CD4-positive, alpha-beta T cell (primary cell): ENCODE measurements at regions not wholly inside any gene's neighbourhood (a gene's known extent, or its start where the extent isn't known, plus 50 kb on each side); places are given as distances from the start of the nearest gene placed in this dataset.

ENCODE experiments used
- ATAC-seq: fragments of 200-7000 bp; cut with Tn5 transposase; one replicate; pipeline ENCODE4 v1.10.0; 2022; ENCODE audit warnings: mild to moderate bottlenecking; ENCODE audit not compliant: poor library complexity
- CTCF ChIA-PET: fragments of 350-600 bp; sonication (Branson Sonifier 250); formaldehyde crosslinking; loops from one replicate; lab custom pipeline; 2021; ENCODE audit warnings: antibody characterized with exemption, inconsistent platforms; lab: Charles Lee
- POLR2A ChIA-PET: fragments of 350-600 bp; sonication (Branson Sonifier 250); formaldehyde crosslinking; loops from one replicate; lab custom pipeline; 2021; ENCODE audit warnings: antibody characterized with exemption, inconsistent platforms; lab: Charles Lee
- DNase-seq, 14 experiments: peaks; one replicate each; pipeline ENCODE4 v3.0.0-alpha.2; 2013 to 2020; ENCODE audit warnings: mixed read lengths in 2 of 14
- H3K27ac ChIP-seq, 2 donors: one replicate each; pipeline versions ENCODE4 v1.5.1 to v1.7.0; 2013; ENCODE audit warnings: low read length in 2 of 2, low read depth in 1 of 2, mild to moderate bottlenecking in 1 of 2
- H3K27me3 ChIP-seq, 2 experiments: 1 replicate in 1 of 2; 2 replicates in 1 of 2; pipeline versions ENCODE4 v1.6.1 to v1.7.0; 2013; ENCODE audit warnings: low read length in 2 of 2, control low read depth in 1 of 2, mild to moderate bottlenecking in 1 of 2, moderate library complexity in 1 of 2; ENCODE audit not compliant: insufficient read depth in 2 of 2, control insufficient read depth in 1 of 2
- H3K36me3 ChIP-seq: one replicate; pipeline ENCODE4 v1.6.1; 2013; ENCODE audit warnings: low read length, control low read depth; ENCODE audit not compliant: insufficient read depth
- H3K4me1 ChIP-seq: one replicate; pipeline ENCODE4 v1.6.1; 2013; ENCODE audit warnings: low read length, control low read depth; ENCODE audit not compliant: insufficient read depth
- H3K4me3 ChIP-seq: one replicate; pipeline ENCODE4 v1.5.1; 2013; ENCODE audit warnings: mild to moderate bottlenecking, low read length, moderate library complexity
- H3K9me3 ChIP-seq, 2 experiments: 1 replicate in 1 of 2; 2 replicates in 1 of 2; pipeline versions ENCODE4 v1.6.1 to v1.7.0; 2013; ENCODE audit warnings: low read length in 2 of 2, mild to moderate bottlenecking in 2 of 2, control low read depth in 1 of 2, moderate library complexity in 1 of 2; ENCODE audit not compliant: control insufficient read depth in 1 of 2, insufficient read depth in 1 of 2
- H3K27ac Mint-ChIP-seq: one replicate; pipeline ENCODE4 v1.8.0; 2020; ENCODE audit warnings: mixed read lengths
- H3K27me3 Mint-ChIP-seq: one replicate; pipeline ENCODE4 v1.8.0; 2021; ENCODE audit warnings: mixed read lengths
- H3K36me3 Mint-ChIP-seq: one replicate; pipeline ENCODE4 v1.8.0; 2021; ENCODE audit warnings: low read depth, mixed read lengths
- H3K4me1 Mint-ChIP-seq: one replicate; pipeline ENCODE4 v1.8.0; 2021; ENCODE audit warnings: low read depth, mixed read lengths
- H3K4me3 Mint-ChIP-seq: one replicate; pipeline ENCODE4 v1.8.0; 2020; ENCODE audit warnings: mild to moderate bottlenecking, mixed read lengths
- H3K9me3 Mint-ChIP-seq: one replicate; pipeline ENCODE4 v1.8.0; 2020; ENCODE audit warnings: mixed read lengths
- intact Hi-C, 2 experiments: fragments of 100-400 bp; cut with DNase I in 1 of 2; cut with micrococcal nuclease in 1 of 2; formaldehyde crosslinking; loops; one replicate each; pipeline versions ENCODE4 v1.15.1 to v1.9.0; 2023 to 2025; cut with DNase I, micrococcal nuclease
- TF ChIP-seq, protein P1 (sequence below): fragments of 200-600 bp; IDR thresholded peaks from one replicate; pipeline ENCODE4 v1.8.0; 2022; ENCODE audit warnings: antibody characterized with exemption, mild to moderate bottlenecking

DNA sequence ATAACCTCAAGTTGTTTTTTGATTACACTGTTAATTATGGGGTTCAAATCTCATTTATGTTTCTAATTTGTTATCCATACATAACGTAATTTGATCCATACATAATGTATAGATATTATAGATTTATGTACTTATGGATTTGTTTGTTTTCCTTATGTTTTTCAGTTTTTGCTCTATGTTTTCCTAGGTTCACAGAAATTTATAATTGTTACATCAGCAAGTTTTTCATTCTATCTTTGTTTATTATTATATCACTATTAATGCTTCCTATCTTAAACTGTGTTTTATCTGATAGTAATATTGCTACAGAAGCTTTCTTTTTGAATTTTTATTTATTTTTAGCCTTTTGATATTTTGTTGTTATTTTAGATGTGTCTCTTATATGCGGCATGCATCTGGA is 194.3 kb upstream of the SOX21 start:
- POLR2A ChIA-PET, result no interaction called here
- Histone ChIP-seq H3K36me3 (no peaks in the 10 kb centered on the region), H3K27me3 (peaks cover 0 to 10% of the 10 kb centered on the region in 2 experiments), H3K4me3 (no peak overlapping the region), H3K4me1 (no peaks in the 10 kb centered on the region), H3K9me3 (no peaks in the 10 kb centered on the region), H3K27ac (no peak overlapping the region)
- Mint-ChIP-seq H3K4me1 (no peaks in the 10 kb centered on the region), H3K9me3 (no peaks in the 10 kb centered on the region), H3K36me3 (no peaks in the 10 kb centered on the region), H3K27me3 (peaks cover 33% of the 10 kb centered on the region), H3K4me3 (no peak overlapping the region), H3K27ac (no peak overlapping the region)
- TF ChIP-seq, protein P1, sequence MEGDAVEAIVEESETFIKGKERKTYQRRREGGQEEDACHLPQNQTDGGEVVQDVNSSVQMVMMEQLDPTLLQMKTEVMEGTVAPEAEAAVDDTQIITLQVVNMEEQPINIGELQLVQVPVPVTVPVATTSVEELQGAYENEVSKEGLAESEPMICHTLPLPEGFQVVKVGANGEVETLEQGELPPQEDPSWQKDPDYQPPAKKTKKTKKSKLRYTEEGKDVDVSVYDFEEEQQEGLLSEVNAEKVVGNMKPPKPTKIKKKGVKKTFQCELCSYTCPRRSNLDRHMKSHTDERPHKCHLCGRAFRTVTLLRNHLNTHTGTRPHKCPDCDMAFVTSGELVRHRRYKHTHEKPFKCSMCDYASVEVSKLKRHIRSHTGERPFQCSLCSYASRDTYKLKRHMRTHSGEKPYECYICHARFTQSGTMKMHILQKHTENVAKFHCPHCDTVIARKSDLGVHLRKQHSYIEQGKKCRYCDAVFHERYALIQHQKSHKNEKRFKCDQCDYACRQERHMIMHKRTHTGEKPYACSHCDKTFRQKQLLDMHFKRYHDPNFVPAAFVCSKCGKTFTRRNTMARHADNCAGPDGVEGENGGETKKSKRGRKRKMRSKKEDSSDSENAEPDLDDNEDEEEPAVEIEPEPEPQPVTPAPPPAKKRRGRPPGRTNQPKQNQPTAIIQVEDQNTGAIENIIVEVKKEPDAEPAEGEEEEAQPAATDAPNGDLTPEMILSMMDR, result no peak
- ATAC-seq, result no peak
- CTCF ChIA-PET, result no interaction called here
- DNase-seq, result no peak
- intact Hi-C loops, result no loop called here

DNA sequence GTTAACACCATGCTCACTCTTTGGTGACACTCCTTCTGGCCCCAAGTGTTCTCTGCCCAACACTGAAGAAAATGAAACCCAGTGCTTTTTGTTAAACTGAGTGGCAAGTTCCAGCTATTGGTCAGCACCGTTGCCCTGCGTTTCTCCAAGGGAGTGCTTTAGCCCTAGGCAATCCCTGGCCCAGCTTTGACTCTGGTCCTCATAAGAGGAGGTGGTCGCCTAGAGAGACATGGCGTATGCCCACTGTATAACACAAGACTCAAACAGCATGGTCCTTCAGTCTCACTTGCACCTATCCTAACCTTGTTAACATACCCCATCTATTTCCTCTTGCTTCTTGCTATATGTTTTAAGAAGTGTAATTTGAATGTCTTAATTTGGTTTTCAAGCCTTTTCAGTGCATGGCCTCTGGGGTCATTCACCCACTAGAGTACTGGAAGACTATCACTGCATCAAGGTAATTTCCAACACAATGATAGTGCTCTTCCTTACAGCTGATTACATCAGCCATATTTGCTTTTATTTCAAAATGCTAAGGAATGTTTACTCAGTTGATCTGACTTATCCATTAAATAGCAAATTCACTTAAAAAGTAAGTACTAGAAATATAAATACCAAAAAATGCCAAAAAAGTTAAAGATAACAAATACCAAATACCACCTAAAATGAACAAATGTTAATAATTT is 190.5 kb upstream of the SOX21 start:
- Histone ChIP-seq H3K27me3 (no peaks in the 10 kb centered on the region), H3K4me3 (no peak overlapping the region), H3K36me3 (no peaks in the 10 kb centered on the region), H3K27ac (no peak overlapping the region), H3K4me1 (no peaks in the 10 kb centered on the region), H3K9me3 (no peaks in the 10 kb centered on the region)
- DNase-seq, result no peak
- H3K9me3 Mint-ChIP-seq, result no peaks in the 10 kb centered on the region
- H3K4me3 Mint-ChIP-seq, result no peak overlapping the region
- ATAC-seq, result no peak
- CTCF ChIA-PET, result no interaction called here
- no peak overlapping the region for H3K27ac Mint-ChIP-seq
- H3K4me1 Mint-ChIP-seq, result no peaks in the 10 kb centered on the region
- no peaks in the 10 kb centered on the region for H3K36me3 Mint-ChIP-seq
- intact Hi-C loops, result no loop called here
- peaks cover 3% of the 10 kb centered on the region for H3K27me3 Mint-ChIP-seq
- POLR2A ChIA-PET, result no interaction called here
- TF ChIP-seq, protein P1, result no peak

DNA sequence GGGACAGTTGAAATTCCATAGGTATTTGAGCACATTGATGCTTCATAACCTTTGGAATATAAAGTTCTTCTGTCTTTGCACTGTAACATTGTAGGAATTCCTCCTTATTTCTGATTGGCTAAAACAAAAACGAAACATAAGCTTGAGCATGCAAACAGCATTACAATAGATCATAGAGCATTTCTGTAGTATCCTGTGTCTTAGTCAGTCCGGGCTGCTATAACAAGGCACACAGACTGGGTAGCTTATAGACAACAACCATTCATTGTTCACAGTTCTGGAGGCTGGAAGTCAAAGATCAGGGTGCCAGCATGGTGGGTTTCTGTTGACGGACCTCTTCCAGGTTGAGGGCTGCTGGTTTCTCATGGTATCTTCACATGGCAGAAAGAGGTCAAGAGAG is 188.7 kb upstream of the SOX21 start:
- Histone ChIP-seq H3K9me3 (no peaks in the 10 kb centered on the region), H3K4me3 (no peak overlapping the region), H3K4me1 (no peaks in the 10 kb centered on the region), H3K36me3 (no peaks in the 10 kb centered on the region), H3K27me3 (no peaks in the 10 kb centered on the region), H3K27ac (no peak overlapping the region)
- H3K4me3 Mint-ChIP-seq, result no peak overlapping the region
- ChIA-PET CTCF (interaction anchor here (0.6 kb wide), 1 partner anchor 153 kb away, joined by 5 read pairs; no protein-coding TSS in a partner anchor), POLR2A (no interaction called here)
- intact Hi-C loops, result no loop called here
- no peak overlapping the region for H3K27ac Mint-ChIP-seq
- TF ChIP-seq, protein P1, result no peak
- no peaks in the 10 kb centered on the region for H3K9me3 Mint-ChIP-seq
- ATAC-seq (no peak), DNase-seq (no peak)
- no peaks in the 10 kb centered on the region for H3K4me1 Mint-ChIP-seq
- H3K36me3 Mint-ChIP-seq, result no peaks in the 10 kb centered on the region
- H3K27me3 Mint-ChIP-seq, result no peaks in the 10 kb centered on the region
